ENCODE measurements at regions not wholly inside any gene's neighbourhood (a gene's known extent, or its start where the extent isn't known, plus 50 kb on each side); places are given as distances from the start of the nearest gene placed in this dataset.

- TF ChIP-seq POLR2A (IDR thresholded peaks at IDR 0.05) (no peak), CTCF (IDR thresholded peaks at IDR 0.05) (no peak), POLR2AphosphoS5 (IDR thresholded peaks at IDR 0.05) (no peak)
Observed at GRCh38 chr21:35943752-35944151, 116.6 kb downstream of the SETD4 start.

Data from upper lobe of left lung (tissue), 4 donors.